ENCODE measurements at regions not wholly inside any gene's neighbourhood (a gene's known extent, or its start where the extent isn't known, plus 50 kb on each side); places are given as distances from the start of the nearest gene placed in this dataset.

- FAIRE-seq (no peak), DNase-seq (ENCODE audit: insufficient read length, low spot score) (no peak)
Observed at GRCh38 chr9:28661853-28662252, 1088.6 kb upstream of the C9orf72 start.

DNA sequence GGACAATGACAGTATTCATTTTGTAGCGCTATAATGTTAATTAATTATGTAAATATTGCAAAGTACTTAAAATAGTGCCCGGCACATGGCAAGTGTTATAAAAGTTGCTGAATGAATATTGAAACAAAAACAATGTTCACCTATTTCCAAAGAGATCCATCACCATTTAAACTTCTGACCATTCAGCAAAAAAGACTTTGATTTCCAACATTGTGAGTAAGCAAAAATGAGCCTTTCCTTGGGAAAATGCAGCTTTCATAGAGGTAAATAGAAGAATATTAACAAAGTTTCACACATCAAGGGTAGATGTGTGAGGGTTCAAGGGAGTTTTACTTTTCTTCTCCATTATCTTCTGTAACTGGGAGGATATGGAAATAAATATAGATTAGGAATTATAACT lies 1089.4 kb upstream of the C9orf72 start:
- DNase-seq (ENCODE audit: insufficient read length, low spot score) = no peak
- FAIRE-seq = no peak

GRCh38 chr9:28668158-28668557 lies 1094.9 kb upstream of the C9orf72 start:
- no peak for FAIRE-seq
- no peak for DNase-seq (ENCODE audit: insufficient read length, low spot score)

GRCh38 chr9:28671000-28671399 lies 1097.7 kb upstream of the C9orf72 start:
- FAIRE-seq = no peak
- DNase-seq (ENCODE audit: insufficient read length, low spot score) = no peak

GRCh38 chr9:28678097-28678496 lies 1104.8 kb upstream of the C9orf72 start:
- FAIRE-seq = no peak
- DNase-seq (ENCODE audit: insufficient read length, low spot score) = no peak

DNA sequence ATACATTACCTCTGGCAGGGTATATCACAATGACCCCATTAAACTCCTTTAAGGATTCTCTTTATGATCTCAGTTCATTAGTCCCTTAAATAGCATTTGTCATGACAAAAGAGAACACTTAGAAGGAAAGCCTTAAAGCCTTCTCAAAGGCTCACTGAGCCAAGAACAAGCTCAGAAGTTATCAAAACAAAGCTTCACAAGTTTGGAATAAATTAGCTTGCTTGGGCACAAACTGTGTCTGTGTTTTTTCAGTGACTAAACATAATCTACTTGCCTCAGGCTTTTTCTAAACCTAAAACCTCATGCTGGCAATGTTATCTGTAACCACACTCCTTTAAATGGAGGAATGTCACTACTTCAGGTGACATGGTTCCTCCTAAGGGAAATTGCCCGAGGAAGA lies 1114.9 kb upstream of the C9orf72 start:
- DNase-seq (ENCODE audit: insufficient read length, low spot score) = no peak

DNA sequence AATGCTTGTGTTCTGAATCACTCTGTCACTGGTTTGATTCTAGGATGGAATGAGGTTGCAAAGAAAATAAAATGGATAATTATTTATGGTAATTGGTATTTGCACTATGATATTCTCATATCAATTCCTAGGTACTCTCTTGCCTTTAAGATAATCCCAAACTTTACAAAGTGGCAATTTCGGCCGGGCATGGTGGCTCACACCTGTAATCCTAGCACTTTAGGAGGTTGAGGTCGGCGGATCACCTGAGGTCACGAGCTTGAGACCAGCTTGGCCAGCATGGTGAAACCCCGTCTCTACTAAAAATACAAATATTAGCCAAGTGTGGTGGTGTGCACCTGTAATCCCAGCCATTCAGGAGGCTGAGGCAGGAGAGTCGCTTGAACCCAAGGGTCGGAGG lies 1118.7 kb upstream of the C9orf72 start:
- FAIRE-seq = no peak
- no peak for DNase-seq (ENCODE audit: insufficient read length, low spot score)

More for the DNA sequence above, 1114.9 kb upstream of the C9orf72 start:
- FAIRE-seq = no peak

GRCh38 chr9:28696960-28697359 lies 1123.7 kb upstream of the C9orf72 start:
- FAIRE-seq (no peak), DNase-seq (ENCODE audit: insufficient read length, low spot score) (no peak)

DNA sequence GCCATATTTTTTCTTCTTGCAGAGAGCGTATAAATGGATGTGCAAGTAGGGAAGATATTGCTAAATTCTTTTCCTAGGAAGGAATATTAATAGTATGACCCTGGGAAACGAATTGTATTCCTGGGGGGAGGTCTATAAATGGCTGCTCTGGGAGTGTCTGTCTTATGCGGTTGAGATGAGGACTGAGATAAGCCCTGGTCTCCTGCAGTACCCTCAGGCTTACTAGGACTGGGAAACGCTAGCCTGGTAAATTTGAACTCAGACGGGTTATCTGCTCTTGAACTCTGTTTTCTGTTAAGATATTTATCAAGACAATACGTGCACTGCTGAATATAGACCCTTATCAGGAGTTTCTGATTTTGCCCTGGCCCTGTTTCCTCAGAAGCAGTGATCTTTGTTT lies 1126.4 kb upstream of the C9orf72 start:
- DNase-seq (ENCODE audit: insufficient read length, low spot score) = no peak
- FAIRE-seq = no peak

DNA sequence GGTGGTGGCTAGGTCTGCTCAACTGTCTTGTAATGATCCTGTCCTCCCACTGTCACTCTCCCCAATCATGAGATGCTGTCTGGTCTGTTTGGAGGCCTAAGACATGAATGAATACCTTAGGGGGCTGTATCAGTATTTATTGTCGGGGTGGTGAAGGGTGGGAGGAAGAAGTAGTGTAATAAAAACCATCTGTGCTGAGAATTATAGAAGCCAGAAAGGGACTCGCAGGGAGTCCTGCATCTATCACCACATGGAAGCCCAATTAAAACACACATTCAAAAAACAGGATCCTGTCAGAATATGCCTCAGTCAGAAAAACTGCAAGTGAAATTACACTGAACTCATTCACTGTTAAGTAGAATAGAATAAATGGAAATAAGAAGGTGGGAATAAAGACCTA lies 1134.3 kb upstream of the C9orf72 start:
- DNase-seq (ENCODE audit: insufficient read length, low spot score) (no peak), FAIRE-seq (no peak)

DNA sequence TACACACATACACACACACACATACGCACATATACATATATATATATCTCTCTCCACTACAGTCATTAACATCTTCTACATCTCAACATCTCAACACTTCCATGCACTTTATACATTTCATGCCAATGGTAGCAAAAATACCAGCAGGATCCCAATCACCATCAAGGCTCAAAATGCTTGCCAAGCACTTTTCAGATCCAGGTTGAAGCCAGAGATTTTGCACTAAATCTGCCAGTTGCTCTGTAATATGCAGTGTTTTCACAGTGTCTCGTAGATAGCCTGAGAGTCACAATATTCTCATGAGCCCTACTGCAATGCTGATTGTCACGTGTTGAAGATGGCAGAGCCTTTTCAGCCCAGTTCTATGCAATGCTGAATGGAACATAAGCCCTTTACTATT lies 1140.9 kb upstream of the C9orf72 start:
- DNase-seq (ENCODE audit: insufficient read length, low spot score) (no peak), FAIRE-seq (no peak)

DNA sequence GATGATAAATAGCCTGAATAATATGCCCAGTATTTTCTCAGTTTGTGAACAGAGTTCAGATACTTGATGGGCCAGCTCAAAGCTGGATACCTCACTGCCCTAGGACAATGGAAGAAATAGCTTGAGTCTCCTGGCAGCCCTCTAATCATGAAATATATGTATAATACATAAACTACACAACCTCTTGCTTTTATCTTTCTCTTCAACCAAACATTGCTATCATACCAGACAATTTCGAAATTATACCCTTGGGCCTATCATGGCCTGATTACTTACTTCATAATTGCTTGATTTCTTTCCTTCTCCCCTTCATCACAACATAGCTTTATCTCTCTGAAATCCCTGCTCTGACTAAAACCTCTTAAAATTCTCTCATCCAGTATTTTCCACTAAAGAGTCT lies 1144.9 kb upstream of the C9orf72 start:
- DNase-seq (ENCODE audit: insufficient read length, low spot score) (no peak), FAIRE-seq (no peak)

- FAIRE-seq = no peak
- no peak for DNase-seq (ENCODE audit: insufficient read length, low spot score)
Observed at GRCh38 chr9:28720746-28721145, 1147.5 kb upstream of the C9orf72 start.

DNA sequence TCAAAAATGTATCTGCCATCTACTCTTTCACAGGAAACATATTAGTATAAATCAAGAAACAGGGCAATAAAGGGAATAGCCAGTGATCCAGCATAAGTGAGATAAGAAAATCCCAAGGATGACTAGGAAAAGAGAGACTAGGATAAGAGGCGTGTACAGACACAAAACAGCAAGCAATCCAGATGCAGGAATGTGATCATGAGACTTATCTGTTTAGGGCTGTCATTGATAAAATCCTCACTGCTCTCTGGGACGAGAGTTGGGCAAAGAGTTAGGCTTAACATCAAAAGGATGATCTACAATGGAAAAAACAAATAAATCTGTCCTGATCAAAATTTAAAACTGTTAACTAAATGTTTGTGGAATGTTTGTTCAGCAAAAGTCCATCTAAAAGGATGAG lies 1156.8 kb upstream of the C9orf72 start:
- FAIRE-seq (no peak), DNase-seq (ENCODE audit: insufficient read length, low spot score) (no peak)

- FAIRE-seq (no peak), DNase-seq (ENCODE audit: insufficient read length, low spot score) (no peak)
Observed at GRCh38 chr9:28735738-28736342, 1162.6 kb upstream of the C9orf72 start.

DNA sequence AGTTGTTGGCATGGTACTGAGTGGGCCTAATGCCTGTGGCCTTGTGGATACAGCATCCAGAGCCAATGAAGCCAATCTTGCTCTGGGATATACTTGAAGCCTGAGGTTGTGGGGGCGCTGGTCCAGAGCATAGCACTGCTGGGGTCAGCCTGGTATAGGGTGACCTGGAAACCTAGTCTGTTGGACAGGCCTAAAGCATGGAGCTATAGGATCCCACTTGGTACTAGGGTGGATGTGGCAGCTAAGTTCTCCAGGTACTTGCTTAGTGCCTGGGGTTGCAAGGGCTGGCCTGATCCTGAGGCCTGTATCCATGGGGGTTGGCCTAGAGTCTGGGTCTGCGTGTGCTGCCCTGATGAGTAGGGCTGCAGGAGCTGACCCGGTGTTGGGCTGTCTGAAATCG lies 1168.2 kb upstream of the C9orf72 start:
- no peak for FAIRE-seq
- DNase-seq (ENCODE audit: insufficient read length, low spot score) = no peak

DNA sequence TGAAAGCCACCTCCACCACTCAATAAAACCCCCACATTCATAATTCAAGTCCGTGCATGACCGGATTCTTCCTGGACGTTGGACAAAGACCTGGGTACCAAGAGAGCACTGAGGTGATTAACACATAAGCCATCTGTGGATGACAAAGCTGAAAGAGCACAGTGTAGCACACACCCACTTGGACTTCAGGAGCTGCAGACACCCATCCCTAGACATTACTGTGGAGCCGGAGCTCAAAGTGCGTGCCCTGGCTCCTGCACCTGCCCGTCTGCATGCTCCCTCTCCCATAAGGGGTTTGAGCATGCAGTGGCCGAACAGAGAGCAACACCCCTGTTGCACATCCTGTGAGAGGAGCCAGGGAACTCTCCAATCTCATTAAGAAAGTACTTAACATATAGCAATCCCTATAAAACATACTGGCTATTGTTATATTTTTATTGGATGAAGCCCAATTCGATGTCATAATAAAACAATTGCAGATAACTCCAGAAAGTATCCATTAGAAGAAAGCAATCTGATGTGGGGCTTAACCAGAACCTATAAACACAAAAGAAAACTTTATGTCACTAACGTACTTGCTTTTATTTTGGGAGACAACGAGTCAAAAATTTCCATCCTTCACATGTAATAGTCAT lies 1174.2 kb upstream of the C9orf72 start:
- no peak for FAIRE-seq
- no peak for DNase-seq (ENCODE audit: insufficient read length, low spot score)

DNA sequence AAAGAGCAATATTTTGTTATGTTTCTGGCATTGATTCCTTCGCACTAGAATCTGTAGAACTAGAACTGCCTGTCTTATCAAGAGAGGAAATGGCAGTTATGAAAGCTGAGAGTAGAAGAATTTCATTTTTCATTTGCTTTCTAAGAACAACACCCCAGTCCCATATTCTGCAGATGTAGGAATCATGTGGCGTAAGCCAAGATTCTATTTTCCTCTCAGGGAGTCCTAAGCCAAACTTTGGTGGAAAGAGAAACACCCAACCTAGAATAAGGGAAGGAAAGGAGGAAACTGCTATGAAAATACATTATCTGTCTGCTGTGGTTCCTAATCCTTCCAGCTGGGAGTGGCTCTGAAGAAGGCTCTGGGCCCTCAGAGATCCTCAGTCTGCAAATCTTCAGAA lies 1176.9 kb upstream of the C9orf72 start:
- no peak for FAIRE-seq
- no peak for DNase-seq (ENCODE audit: insufficient read length, low spot score)

- FAIRE-seq (no peak), DNase-seq (ENCODE audit: insufficient read length, low spot score) (no peak)
Observed at GRCh38 chr9:28758341-28758740, 1185.1 kb upstream of the C9orf72 start.

- FAIRE-seq (no peak), DNase-seq (ENCODE audit: insufficient read length, low spot score) (no peak)
Observed at GRCh38 chr9:28758971-28759370, 1185.7 kb upstream of the C9orf72 start.

- FAIRE-seq (no peak), DNase-seq (ENCODE audit: insufficient read length, low spot score) (no peak)
Observed at GRCh38 chr9:28762167-28762566, 1188.9 kb upstream of the C9orf72 start.

GRCh38 chr9:28764532-28764931 lies 1191.3 kb upstream of the C9orf72 start:
- DNase-seq (ENCODE audit: insufficient read length, low spot score) (no peak), FAIRE-seq (no peak)

DNA sequence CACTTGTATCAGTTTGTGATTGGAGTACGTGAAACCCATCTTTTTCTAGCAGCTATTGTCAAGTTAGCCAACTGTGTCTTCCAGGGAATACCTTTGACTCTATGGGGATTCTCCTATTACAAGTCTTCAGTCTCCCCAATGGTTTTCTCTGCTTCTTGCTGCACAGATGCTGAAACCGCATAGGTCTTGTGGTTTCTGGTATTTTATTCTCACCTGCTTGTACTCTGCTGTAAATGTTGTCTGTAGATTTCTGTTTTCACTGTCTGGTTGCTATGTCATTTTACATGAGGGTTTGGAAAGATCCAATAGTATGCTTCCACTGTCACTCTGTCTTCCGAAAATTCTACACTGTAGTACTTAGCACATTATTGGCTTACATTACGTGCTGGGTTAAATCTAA lies 1196.9 kb upstream of the C9orf72 start:
- FAIRE-seq (no peak), DNase-seq (ENCODE audit: insufficient read length, low spot score) (no peak)

Measured in HTR-8/SVneo (cell line).